Mesenchymal stem cell (in vitro differentiated cells and primary cell): ENCODE measurements at regions not wholly inside any gene's neighbourhood (a gene's known extent, or its start where the extent isn't known, plus 50 kb on each side); places are given as distances from the start of the nearest gene placed in this dataset.
A peak's percentile ranks its signal among the peaks of the same experiment; 100 is the strongest.

Experiments
- DNase-seq: peaks from one replicate; pipeline ENCODE4 v3.0.0-alpha.2; 2013
- H2AFZ ChIP-seq: one replicate; pipeline ENCODE4 v1.6.1; 2013; ENCODE audit warnings: low read depth, mild to moderate bottlenecking, control low read depth, inconsistent platforms, low read length, moderate library complexity
- H2AK5ac ChIP-seq: 2 replicates; pipeline ENCODE4 v1.6.1; 2013; ENCODE audit warnings: low read length, moderate library complexity, mild to moderate bottlenecking, inconsistent platforms; ENCODE audit not compliant: severe bottlenecking
- H2BK120ac ChIP-seq: one replicate; pipeline ENCODE4 v1.6.1; 2013; ENCODE audit warnings: low read depth, mild to moderate bottlenecking, inconsistent platforms, low read length, moderate library complexity
- H2BK12ac ChIP-seq, 2 experiments: one replicate each; pipeline ENCODE4 v1.6.1; 2013; ENCODE audit warnings: inconsistent platforms in 2 of 2, low read length in 2 of 2, mild to moderate bottlenecking in 2 of 2, moderate library complexity in 2 of 2, control low read depth in 1 of 2
- H2BK15ac ChIP-seq: one replicate; pipeline ENCODE4 v1.6.1; 2013; ENCODE audit warnings: mild to moderate bottlenecking, low read depth, inconsistent platforms; ENCODE audit not compliant: poor library complexity, severe bottlenecking
- H2BK5ac ChIP-seq: 2 replicates; pipeline ENCODE4 v1.6.1; 2013; ENCODE audit warnings: low read depth, mild to moderate bottlenecking, low read length, control low read depth, inconsistent platforms; ENCODE audit not compliant: poor library complexity, severe bottlenecking
- H3K14ac ChIP-seq, 2 experiments: one replicate each; pipeline ENCODE4 v1.6.1; 2013; ENCODE audit warnings: inconsistent platforms in 2 of 2, low read length in 2 of 2, control low read depth in 1 of 2, mild to moderate bottlenecking in 1 of 2, moderate library complexity in 1 of 2
- H3K18ac ChIP-seq, 2 experiments: one replicate each; pipeline ENCODE4 v1.6.1; 2013; ENCODE audit warnings: inconsistent platforms in 2 of 2, low read length in 2 of 2, control low read depth in 1 of 2, low read depth in 1 of 2, mild to moderate bottlenecking in 1 of 2
- H3K23ac ChIP-seq, 2 experiments: one replicate each; pipeline ENCODE4 v1.6.1; 2013; ENCODE audit warnings: inconsistent platforms in 2 of 2, low read length in 2 of 2, mild to moderate bottlenecking in 2 of 2, moderate library complexity in 2 of 2, control low read depth in 1 of 2
- H3K27ac ChIP-seq: 2 replicates; pipeline ENCODE4 v1.5.1; 2013; ENCODE audit warnings: mild to moderate bottlenecking, moderate library complexity, low read length, control low read depth, inconsistent platforms; ENCODE audit not compliant: poor library complexity, severe bottlenecking
- H3K27me3 ChIP-seq, 2 experiments: 2 replicates each; pipeline versions ENCODE4 v1.6.1 to v1.7.0; 2013; ENCODE audit warnings: low read length in 2 of 2, mild to moderate bottlenecking in 2 of 2, moderate library complexity in 2 of 2, control low read depth in 1 of 2, inconsistent platforms in 1 of 2; ENCODE audit not compliant: control insufficient read depth in 1 of 2, insufficient read depth in 1 of 2
- H3K36me3 ChIP-seq, 2 experiments: 2 replicates each; pipeline versions ENCODE4 v1.6.1 to v1.7.0; 2013; ENCODE audit warnings: low read length in 2 of 2, control low read depth in 1 of 2, inconsistent platforms in 1 of 2, low read depth in 1 of 2, mild to moderate bottlenecking in 1 of 2; ENCODE audit not compliant: insufficient read depth in 2 of 2, control insufficient read depth in 1 of 2
- H3K4ac ChIP-seq, 2 experiments: one replicate each; pipeline ENCODE4 v1.6.1; 2013; ENCODE audit warnings: inconsistent platforms in 2 of 2, low read length in 2 of 2, mild to moderate bottlenecking in 2 of 2, moderate library complexity in 2 of 2, control low read depth in 1 of 2, low read depth in 1 of 2
- H3K4me1 ChIP-seq: 2 replicates; pipeline ENCODE4 v1.6.1; 2013; ENCODE audit warnings: low read depth, low read length, control low read depth; ENCODE audit not compliant: control insufficient read depth, insufficient read depth
- H3K4me2 ChIP-seq: 2 replicates; pipeline ENCODE4 v1.6.1; 2013; ENCODE audit warnings: low read length, mild to moderate bottlenecking, inconsistent platforms; ENCODE audit not compliant: poor library complexity, severe bottlenecking
- H3K4me3 ChIP-seq, 2 experiments: 2 replicates each; pipeline versions ENCODE4 v1.5.1 to v1.7.0; 2013; ENCODE audit warnings: low read length in 2 of 2, mild to moderate bottlenecking in 2 of 2, control low read depth in 1 of 2, low read depth in 1 of 2; ENCODE audit not compliant: insufficient read depth in 1 of 2
- H3K79me1 ChIP-seq: replicated peaks from 2 replicates; pipeline ENCODE4 v1.6.1; 2013; ENCODE audit warnings: mild to moderate bottlenecking, control low read depth, low read length, inconsistent platforms; ENCODE audit not compliant: poor library complexity, severe bottlenecking
- H3K9ac ChIP-seq: 2 replicates; pipeline ENCODE4 v1.7.0; 2013; ENCODE audit warnings: mild to moderate bottlenecking, low read length, moderate library complexity
- H3K9me3 ChIP-seq: 2 replicates; pipeline ENCODE4 v1.7.0; 2013; ENCODE audit warnings: mild to moderate bottlenecking, low read length; ENCODE audit not compliant: control insufficient read depth
- H4K8ac ChIP-seq: one replicate; pipeline ENCODE4 v1.6.1; 2013; ENCODE audit warnings: inconsistent platforms, mild to moderate bottlenecking, low read length, moderate library complexity
- H4K91ac ChIP-seq: one replicate; pipeline ENCODE4 v1.6.1; 2013; ENCODE audit warnings: mild to moderate bottlenecking, low read length, inconsistent platforms
- WGBS: methylation state at CpG from one replicate; pipeline ENCODE4 v1.1.7; 2013; ENCODE audit warnings: mixed read lengths; 5-methylcytosine and 5-hydroxymethylcytosine counted together

- Histone ChIP-seq H2BK5ac (no peak overlapping the region), H2AK5ac (no peak overlapping the region), H2BK120ac (no peak overlapping the region), H4K91ac (no peak overlapping the region), H3K4me1 (no peaks in the 10 kb centered on the region), H3K4me3 (no peak overlapping the region), H4K8ac (no peak overlapping the region), H3K9ac (peak overlapping the region; percentile 74), H3K23ac (no peak overlapping the region), H3K36me3 (no peaks in the 10 kb centered on the region), H3K4me2 (no peak overlapping the region), H3K14ac (no peak overlapping the region), H3K4ac (no peak overlapping the region), H3K79me1 (no peaks in the 10 kb centered on the region), H2BK12ac (no peak overlapping the region), H3K27ac (no peak overlapping the region), H3K9me3 (no peaks in the 10 kb centered on the region), H2AFZ (no peak overlapping the region), H2BK15ac (no peak overlapping the region), H3K27me3 (no peaks in the 10 kb centered on the region), H3K18ac (no peak overlapping the region)
- DNase-seq = no peak
- 88% methylated on average over 2 of the region's 3 CpGs for WGBS
These were observed 233.6 kb upstream of the E2F7 start for GRCh38 chr12:77299001-77299400.

GRCh38 chr12:77294016-77294415, 228.6 kb upstream of the E2F7 start:
- Histone ChIP-seq H3K4ac (no peak overlapping the region), H3K9me3 (no peaks in the 10 kb centered on the region), H3K23ac (no peak overlapping the region), H3K4me3 (no peak overlapping the region), H2AK5ac (no peak overlapping the region), H3K14ac (no peak overlapping the region), H2BK120ac (no peak overlapping the region), H3K4me1 (no peaks in the 10 kb centered on the region), H3K36me3 (no peaks in the 10 kb centered on the region), H3K27me3 (no peaks in the 10 kb centered on the region), H2BK5ac (no peak overlapping the region), H2BK12ac (no peak overlapping the region), H3K27ac (peak overlapping the region; percentile 88), H3K9ac (no peak overlapping the region), H3K4me2 (no peak overlapping the region), H2BK15ac (no peak overlapping the region), H3K18ac (no peak overlapping the region), H2AFZ (no peak overlapping the region), H4K8ac (no peak overlapping the region), H3K79me1 (no peaks in the 10 kb centered on the region), H4K91ac (no peak overlapping the region)
- no peak for DNase-seq
- no CpG with 5 or more reads among the region's 1 CpG for WGBS

- Histone ChIP-seq H3K27ac (no peak overlapping the region), H3K9me3 (no peaks in the 10 kb centered on the region), H3K4me1 (no peaks in the 10 kb centered on the region), H4K91ac (no peak overlapping the region), H4K8ac (no peak overlapping the region), H3K14ac (no peak overlapping the region), H3K4me3 (no peak overlapping the region), H2AFZ (no peak overlapping the region), H2BK12ac (no peak overlapping the region), H3K79me1 (no peaks in the 10 kb centered on the region), H3K23ac (no peak overlapping the region), H3K4ac (no peak overlapping the region), H2AK5ac (no peak overlapping the region), H3K18ac (no peak overlapping the region), H3K9ac (no peak overlapping the region), H2BK120ac (no peak overlapping the region), H3K36me3 (no peaks in the 10 kb centered on the region), H3K27me3 (no peaks in the 10 kb centered on the region), H2BK5ac (no peak overlapping the region), H2BK15ac (no peak overlapping the region), H3K4me2 (no peak overlapping the region)
- WGBS = no CpG with 5 or more reads among the region's 1 CpG
- DNase-seq = no peak
These were observed 209.6 kb upstream of the E2F7 start for GRCh38 chr12:77274926-77275325.

- Histone ChIP-seq H3K23ac (no peak overlapping the region), H3K36me3 (no peaks in the 10 kb centered on the region), H2BK5ac (no peak overlapping the region), H4K8ac (no peak overlapping the region), H3K18ac (no peak overlapping the region), H3K9ac (no peak overlapping the region), H3K79me1 (no peaks in the 10 kb centered on the region), H2BK15ac (no peak overlapping the region), H3K4me3 (no peak overlapping the region), H3K9me3 (no peaks in the 10 kb centered on the region), H4K91ac (no peak overlapping the region), H3K27me3 (no peaks in the 10 kb centered on the region), H3K27ac (no peak overlapping the region), H2AFZ (no peak overlapping the region), H2AK5ac (no peak overlapping the region), H3K14ac (no peak overlapping the region), H3K4me1 (no peaks in the 10 kb centered on the region), H3K4ac (no peak overlapping the region), H2BK12ac (no peak overlapping the region), H2BK120ac (no peak overlapping the region), H3K4me2 (no peak overlapping the region)
- no CpG with 5 or more reads among the region's 1 CpG for WGBS
- no peak for DNase-seq
These were observed 208.5 kb upstream of the E2F7 start for GRCh38 chr12:77273898-77274297.
